ENCODE measurements at regions not wholly inside any gene's neighbourhood (a gene's known extent, or its start where the extent isn't known, plus 50 kb on each side); places are given as distances from the start of the nearest gene placed in this dataset.
"Not testable (repeated sequence)": the region's sequence is repeated elsewhere in the genome, so short reads cannot be mapped to it uniquely, and the experiment has no call there.

DNA sequence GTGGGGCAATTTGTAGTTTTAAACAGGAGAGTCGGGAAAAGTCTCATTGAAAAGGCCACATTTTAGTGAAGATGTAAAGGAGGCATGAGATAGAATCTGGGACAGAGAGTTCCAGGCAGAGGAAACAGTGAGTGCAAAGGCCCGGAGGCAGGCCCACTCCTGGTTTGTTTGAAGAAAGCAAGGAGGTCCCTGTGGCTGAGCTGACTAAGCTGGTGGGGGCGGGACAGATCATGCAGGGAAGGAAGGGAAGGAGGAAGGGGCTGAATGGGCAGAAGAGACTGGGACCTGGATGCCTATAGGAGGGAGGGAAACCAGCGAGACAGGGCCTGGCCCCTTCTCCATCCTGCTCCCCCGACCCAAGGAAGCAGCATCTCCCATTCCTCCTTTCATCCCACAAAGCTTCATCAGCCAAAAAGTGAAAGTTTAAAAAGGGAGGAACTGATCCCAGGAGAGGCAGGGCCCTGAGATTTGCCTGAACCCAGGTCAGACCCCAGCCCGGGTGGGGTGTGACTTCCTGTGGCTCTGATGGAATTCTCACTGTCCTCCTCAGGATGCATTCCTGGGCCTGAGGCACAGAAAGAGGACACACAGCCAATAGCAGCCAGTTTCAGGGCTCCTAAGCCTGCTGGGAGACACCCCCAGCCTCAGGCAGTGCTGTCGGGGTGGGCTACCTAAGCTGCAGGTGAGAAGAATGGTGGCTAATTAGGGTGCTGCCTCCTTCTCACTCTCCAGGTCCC lies 54.2 kb upstream of the SIRPA start:
- Histone ChIP-seq H3K4me1 (peaks cover 7 to 26% (median 11%) of the 10 kb centered on the region in 3 donors), H3K27me3 (peaks cover 0 to 13% (median 0%) of the 10 kb centered on the region in 4 donors), H3K9me3 (no peaks in the 10 kb centered on the region), H3K27ac (peak overlapping the region in 3 of 4 donors; percentile 30 to 64 (median 56)), H3K36me3 (no peaks in the 10 kb centered on the region), H3K4me3 (no peak overlapping the region)
- intact Hi-C loops (cut with DNase I) = no loop called here
- WGBS, 2 donors = 40 to 54% methylated on average over 6 to 7 of the region's 7 CpGs
- TF ChIP-seq, protein P1, sequence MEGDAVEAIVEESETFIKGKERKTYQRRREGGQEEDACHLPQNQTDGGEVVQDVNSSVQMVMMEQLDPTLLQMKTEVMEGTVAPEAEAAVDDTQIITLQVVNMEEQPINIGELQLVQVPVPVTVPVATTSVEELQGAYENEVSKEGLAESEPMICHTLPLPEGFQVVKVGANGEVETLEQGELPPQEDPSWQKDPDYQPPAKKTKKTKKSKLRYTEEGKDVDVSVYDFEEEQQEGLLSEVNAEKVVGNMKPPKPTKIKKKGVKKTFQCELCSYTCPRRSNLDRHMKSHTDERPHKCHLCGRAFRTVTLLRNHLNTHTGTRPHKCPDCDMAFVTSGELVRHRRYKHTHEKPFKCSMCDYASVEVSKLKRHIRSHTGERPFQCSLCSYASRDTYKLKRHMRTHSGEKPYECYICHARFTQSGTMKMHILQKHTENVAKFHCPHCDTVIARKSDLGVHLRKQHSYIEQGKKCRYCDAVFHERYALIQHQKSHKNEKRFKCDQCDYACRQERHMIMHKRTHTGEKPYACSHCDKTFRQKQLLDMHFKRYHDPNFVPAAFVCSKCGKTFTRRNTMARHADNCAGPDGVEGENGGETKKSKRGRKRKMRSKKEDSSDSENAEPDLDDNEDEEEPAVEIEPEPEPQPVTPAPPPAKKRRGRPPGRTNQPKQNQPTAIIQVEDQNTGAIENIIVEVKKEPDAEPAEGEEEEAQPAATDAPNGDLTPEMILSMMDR (IDR thresholded peaks at IDR 0.05) = no peak
- no peak for TF ChIP-seq POLR2A (IDR thresholded peaks at IDR 0.05)
- DNase-seq = no peak

DNA sequence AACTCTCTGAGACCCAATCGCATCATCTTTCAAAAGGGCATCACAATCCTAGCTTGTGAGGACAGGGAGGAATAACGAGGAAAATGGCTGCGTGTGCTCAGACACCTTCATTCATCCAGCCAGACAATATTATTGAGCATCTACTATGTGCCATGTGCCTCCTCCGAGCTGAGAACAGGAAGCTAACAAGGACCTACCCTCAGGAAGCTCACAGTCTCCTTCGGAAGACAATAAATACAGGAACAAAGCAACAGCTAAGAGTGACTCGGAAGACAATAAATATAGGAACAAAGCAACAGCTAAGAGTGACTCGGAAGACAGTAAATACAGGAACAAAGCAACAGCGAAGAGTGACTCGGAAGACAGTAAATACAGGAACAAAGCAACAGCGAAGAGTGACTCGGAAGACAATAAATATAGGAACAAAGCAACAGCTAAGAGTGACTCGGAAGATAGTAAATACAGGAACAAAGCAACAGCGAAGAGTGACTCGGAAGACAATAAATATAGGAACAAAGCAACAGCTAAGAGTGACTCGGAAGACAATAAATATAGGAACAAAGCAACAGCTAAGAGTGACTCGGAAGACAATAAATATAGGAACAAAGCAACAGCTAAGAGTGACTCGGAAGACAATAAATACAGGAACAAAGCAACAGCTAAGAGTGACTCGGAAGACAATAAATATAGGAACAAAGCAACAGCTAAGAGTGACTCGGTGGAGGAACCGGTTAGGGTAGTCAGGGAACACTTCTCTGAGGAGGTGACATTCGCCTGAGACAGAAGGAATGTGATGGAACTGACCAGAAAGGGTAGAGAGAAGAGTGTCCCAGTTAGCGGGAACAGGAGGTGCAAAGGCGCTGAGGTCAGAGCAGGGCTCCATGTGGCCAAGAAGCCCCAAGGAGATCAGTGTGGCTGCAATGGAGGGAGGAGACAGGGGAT lies 55.6 kb upstream of the SIRPA start:
- H3K27me3 ChIP-seq = peaks cover 0 to 13% (median 0%) of the 10 kb centered on the region in 4 donors
- WGBS, 2 donors = 42 to 62% methylated on average over 23 of the region's 23 CpGs
- intact Hi-C loops (cut with DNase I) = not testable (repeated sequence)

DNA sequence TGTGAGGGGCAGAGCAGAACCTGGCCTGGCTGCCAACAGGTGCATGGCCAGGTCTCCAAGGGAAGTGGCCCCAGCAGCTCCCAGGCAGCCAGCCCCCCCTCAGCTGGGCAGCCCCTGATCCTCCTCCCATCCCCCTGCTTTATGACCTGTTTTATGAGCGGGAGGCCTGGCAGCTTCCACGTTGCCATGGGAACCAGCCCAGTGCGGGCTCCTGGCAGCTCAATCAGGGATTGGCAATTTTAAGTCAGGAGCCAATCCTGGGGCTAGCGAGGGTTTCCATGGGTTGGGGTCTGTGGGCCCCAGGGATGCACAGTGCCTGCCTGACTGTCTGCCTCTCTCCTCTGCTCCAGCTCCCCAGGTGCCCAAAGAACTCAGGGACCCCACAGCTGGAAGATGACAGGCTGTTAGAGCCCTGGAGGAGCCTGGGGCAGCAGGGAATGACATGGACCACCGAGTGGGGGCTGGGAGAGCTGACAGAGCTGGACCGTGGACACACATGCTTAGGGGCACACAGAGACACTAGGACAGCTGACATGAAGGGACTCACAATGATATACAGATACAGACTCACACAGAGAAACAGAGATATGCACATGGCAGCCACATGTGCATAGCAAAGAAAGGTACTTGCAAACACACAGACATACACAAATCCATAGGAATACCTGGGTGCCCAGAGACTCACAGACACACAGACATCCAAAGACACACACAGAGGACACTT lies 56.5 kb upstream of the SIRPA start:
- no peak overlapping the region for H3K4me3 ChIP-seq
- TF ChIP-seq POLR2A (IDR thresholded peaks at IDR 0.05) = no peak
- TF ChIP-seq, protein P1 (IDR thresholded peaks at IDR 0.05) = no peak
- 76 to 80% methylated on average over 1 to 2 of the region's 6 CpGs for WGBS, 2 donors
- no peak for DNase-seq
- H3K27me3 ChIP-seq = peaks cover 0 to 13% (median 0%) of the 10 kb centered on the region in 4 donors
- no peaks in the 10 kb centered on the region for H3K36me3 ChIP-seq
- intact Hi-C loops (cut with DNase I) = no loop called here
- no peaks in the 10 kb centered on the region for H3K9me3 ChIP-seq
- peak overlapping the region in 2 of 4 donors; percentile 1 to 42 for H3K27ac ChIP-seq
- peaks cover 7 to 24% (median 11%) of the 10 kb centered on the region in 3 donors for H3K4me1 ChIP-seq

More for the DNA sequence above, 55.6 kb upstream of the SIRPA start:
- H3K4me3 ChIP-seq, H3K36me3 ChIP-seq, H3K9me3 ChIP-seq, DNase-seq: not testable (repeated sequence)
- H3K27ac ChIP-seq = peak overlapping the region in 2 of 4 donors; percentile 1 to 51
- peaks cover 7 to 27% (median 11%) of the 10 kb centered on the region in 3 donors for H3K4me1 ChIP-seq

DNA sequence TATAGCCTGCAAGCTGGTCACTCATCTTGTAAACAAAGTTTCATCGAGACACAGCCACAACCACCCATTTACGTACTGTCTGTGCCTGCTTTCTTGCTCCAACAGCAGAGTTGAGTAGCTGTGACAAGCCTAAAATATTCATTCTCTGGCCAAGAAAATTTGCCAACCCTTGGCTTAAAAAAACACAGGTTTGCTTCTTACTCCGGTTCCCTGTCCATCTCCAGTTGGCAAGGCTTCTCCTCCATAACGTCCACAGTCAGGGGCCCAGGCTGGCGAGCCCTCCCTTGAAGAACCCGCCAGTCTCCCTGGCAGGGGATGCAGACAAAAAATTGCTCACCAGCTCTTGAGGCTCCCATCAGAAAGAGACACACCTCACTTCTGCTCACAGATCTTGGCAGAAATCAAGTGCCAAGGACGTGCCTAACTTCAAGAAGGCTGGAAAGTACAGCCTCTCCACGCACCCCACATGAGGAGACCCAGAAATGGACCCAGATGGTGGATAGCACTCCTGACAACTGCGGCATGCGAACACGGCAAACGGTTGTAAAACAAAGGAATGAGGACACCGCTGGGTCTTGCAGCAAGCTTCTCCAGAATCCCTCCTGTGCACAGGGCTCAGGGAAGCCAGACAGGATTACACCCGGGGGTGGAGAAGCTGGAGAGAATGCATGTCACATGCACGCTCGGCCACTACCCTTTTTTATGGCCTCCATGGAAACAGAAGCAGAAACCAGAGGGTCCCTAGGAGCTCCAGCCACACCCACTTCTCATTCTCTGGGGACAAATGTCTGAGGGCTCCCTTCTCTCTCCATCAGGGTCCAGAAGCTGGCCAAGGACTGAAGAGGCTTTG lies 59.8 kb upstream of the SIRPA start:
- no peak for DNase-seq
- H3K27me3 ChIP-seq = peaks cover 0 to 22% (median 0%) of the 10 kb centered on the region in 4 donors
- TF ChIP-seq, protein P1 (IDR thresholded peaks at IDR 0.05) = no peak
- TF ChIP-seq POLR2A (IDR thresholded peaks at IDR 0.05) = no peak
- H3K36me3 ChIP-seq = no peaks in the 10 kb centered on the region
- intact Hi-C loops (cut with DNase I) = no loop called here
- no peak overlapping the region for H3K4me3 ChIP-seq
- 51 to 60% methylated on average over 3 to 12 of the region's 16 CpGs for WGBS, 2 donors
- H3K27ac ChIP-seq = no peak overlapping the region
- no peaks in the 10 kb centered on the region for H3K9me3 ChIP-seq
- H3K4me1 ChIP-seq = peaks cover 2 to 15% (median 4%) of the 10 kb centered on the region in 3 donors

Measured in esophagus squamous epithelium (tissue), 5 donors.